ENCODE measurements at regions not wholly inside any gene's neighbourhood (a gene's known extent, or its start where the extent isn't known, plus 50 kb on each side); places are given as distances from the start of the nearest gene placed in this dataset.

DNA sequence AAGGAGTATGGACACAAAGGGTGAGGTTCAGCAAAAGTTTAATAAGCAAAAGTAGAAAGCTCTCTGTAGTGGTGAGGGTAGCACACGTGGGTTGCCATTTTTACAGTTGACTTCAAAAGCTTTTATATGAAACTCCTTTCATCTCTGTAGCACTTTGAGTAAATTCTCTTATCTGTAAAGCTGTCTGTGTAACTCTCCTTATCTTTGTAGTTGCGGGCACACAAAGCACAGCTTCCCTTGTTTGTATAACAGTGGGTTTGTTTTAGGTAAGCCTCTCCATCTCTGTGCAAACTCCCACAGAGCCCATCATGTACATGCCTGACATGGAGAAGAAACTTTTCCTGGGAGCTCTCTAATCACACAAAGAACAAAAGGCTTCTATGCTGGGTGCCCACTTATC lies 325.9 kb upstream of the PABPC5 start:
- H2BK12ac ChIP-seq (ENCODE audit: insufficient read length, low read depth, low read length): no peak overlapping the region
- H3K79me1 ChIP-seq (ENCODE audit: insufficient read depth, low read depth, low read length, poor library complexity, severe bottlenecking): no peaks in the 10 kb centered on the region
- peaks cover 5 to 11% (median 6%) of the 10 kb centered on the region in 3 experiments; a peak in 4 of 7 replicates for H3K36me3 Mint-ChIP-seq (ENCODE audit: insufficient read depth in 1 of 3, low read depth in 3 of 3)
- H2AK5ac ChIP-seq (ENCODE audit: insufficient read length, low read length): no peak overlapping the region
- no peak overlapping the region for H3K4me2 ChIP-seq (ENCODE audit: insufficient read depth, insufficient read length, low read length)
- no peak overlapping the region for H3K56ac ChIP-seq (ENCODE audit: insufficient read length, low read depth, low read length)
- H3K27me3 ChIP-seq (ENCODE audit: insufficient read depth, low read length): no peaks in the 10 kb centered on the region
- no peaks in the 10 kb centered on the region for H3K4me1 Mint-ChIP-seq
- no peak overlapping the region for H3K4ac ChIP-seq (ENCODE audit: low read depth, low read length)
- no peak overlapping the region for H2BK5ac ChIP-seq (ENCODE audit: insufficient read length, low read length)
- no peaks in the 10 kb centered on the region for H3K9me3 ChIP-seq (ENCODE audit: control insufficient read depth, low read depth, low read length)
- no peak overlapping the region for H4K91ac ChIP-seq (ENCODE audit: insufficient read length, low read depth, low read length)
- H2AFZ ChIP-seq (ENCODE audit: low read length): no peak overlapping the region
- no peak overlapping the region for H3K14ac ChIP-seq (ENCODE audit: insufficient read depth, low read length)
- H3K27me3 Mint-ChIP-seq (ENCODE audit: low read depth): no peaks in the 10 kb centered on the region
- DNase-seq: no peak
- H3K27ac Mint-ChIP-seq: no peak overlapping the region
- no peak overlapping the region for H4K5ac ChIP-seq (ENCODE audit: insufficient read length, low read depth, low read length)
- no peak overlapping the region for H2BK120ac ChIP-seq (ENCODE audit: low read depth, low read length, poor library complexity, severe bottlenecking)
- TF ChIP-seq, protein P1, sequence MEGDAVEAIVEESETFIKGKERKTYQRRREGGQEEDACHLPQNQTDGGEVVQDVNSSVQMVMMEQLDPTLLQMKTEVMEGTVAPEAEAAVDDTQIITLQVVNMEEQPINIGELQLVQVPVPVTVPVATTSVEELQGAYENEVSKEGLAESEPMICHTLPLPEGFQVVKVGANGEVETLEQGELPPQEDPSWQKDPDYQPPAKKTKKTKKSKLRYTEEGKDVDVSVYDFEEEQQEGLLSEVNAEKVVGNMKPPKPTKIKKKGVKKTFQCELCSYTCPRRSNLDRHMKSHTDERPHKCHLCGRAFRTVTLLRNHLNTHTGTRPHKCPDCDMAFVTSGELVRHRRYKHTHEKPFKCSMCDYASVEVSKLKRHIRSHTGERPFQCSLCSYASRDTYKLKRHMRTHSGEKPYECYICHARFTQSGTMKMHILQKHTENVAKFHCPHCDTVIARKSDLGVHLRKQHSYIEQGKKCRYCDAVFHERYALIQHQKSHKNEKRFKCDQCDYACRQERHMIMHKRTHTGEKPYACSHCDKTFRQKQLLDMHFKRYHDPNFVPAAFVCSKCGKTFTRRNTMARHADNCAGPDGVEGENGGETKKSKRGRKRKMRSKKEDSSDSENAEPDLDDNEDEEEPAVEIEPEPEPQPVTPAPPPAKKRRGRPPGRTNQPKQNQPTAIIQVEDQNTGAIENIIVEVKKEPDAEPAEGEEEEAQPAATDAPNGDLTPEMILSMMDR (conservative IDR thresholded peaks at IDR 0.05): no peak
- no peak overlapping the region for H3K27ac ChIP-seq (ENCODE audit: insufficient read length, low read depth, low read length)
- WGBS (ENCODE audit: extremely low coverage, insufficient read length, low lambda C conversion rate): no CpG with 5 or more reads among the region's 2 CpGs
- no peak overlapping the region for H3K9ac ChIP-seq (ENCODE audit: extremely low read depth, insufficient read length, low read length)
- no peak overlapping the region for H3K23ac ChIP-seq (ENCODE audit: insufficient read length, low read depth, low read length)
- no peak overlapping the region for H3K4me3 Mint-ChIP-seq
- H4K20me1 ChIP-seq (ENCODE audit: control insufficient read depth, insufficient read depth, insufficient read length): no peaks in the 10 kb centered on the region
- no peak overlapping the region for H4K8ac ChIP-seq (replicated peaks; ENCODE audit: insufficient read length, low read depth, low read length)
- no peak overlapping the region for H2BK20ac ChIP-seq (ENCODE audit: low read depth, low read length, poor library complexity, severe bottlenecking)
- no peaks in the 10 kb centered on the region for H3K4me1 ChIP-seq (ENCODE audit: insufficient read depth, low read length)
- no peak overlapping the region for H3K18ac ChIP-seq (ENCODE audit: insufficient read length, low read depth, low read length)
- H3K9me3 Mint-ChIP-seq: peaks cover 14 to 37% of the 10 kb centered on the region in 2 experiments
- no peak overlapping the region for H2BK15ac ChIP-seq (ENCODE audit: low read depth, low read length)
- H3K79me2 ChIP-seq (ENCODE audit: insufficient read depth, low read length): no peaks in the 10 kb centered on the region
- H3K23me2 ChIP-seq (ENCODE audit: insufficient read length, low read depth, low read length, poor library complexity, severe bottlenecking): no peaks in the 10 kb centered on the region
- H3T11ph ChIP-seq (ENCODE audit: low read length): no peak overlapping the region

Measured in H9 (cell line).